Naive thymus-derived CD8-positive, alpha-beta T cell (primary cell): ENCODE measurements at regions not wholly inside any gene's neighbourhood (a gene's known extent, or its start where the extent isn't known, plus 50 kb on each side); places are given as distances from the start of the nearest gene placed in this dataset.

Source experiments
- ATAC-seq, 2 donors: fragments of 150-1000 bp; cut with Tn5 transposase in 1 of 2; sonication (Bioruptor Pico), chemical (Tn5 transposase) in 1 of 2; 1 replicate in 1 of 2; 2 replicates in 1 of 2; pipeline ENCODE4 v1.10.0; 2021; ENCODE audit warnings: mild to moderate bottlenecking in 2 of 2, moderate library complexity in 2 of 2
- POLR2A ChIA-PET: fragments of 350-600 bp; sonication (Branson Sonifier 250); formaldehyde crosslinking; loops from one replicate; lab custom pipeline; 2021; ENCODE audit warnings: antibody characterized with exemption; lab: Charles Lee
- DNase-seq, 10 donors: peaks; one replicate each; pipeline versions ENCODE4 v3.0.0 to v3.0.0-alpha.2; 2020 to 2022
- H3K27ac Mint-ChIP-seq, 10 donors: one replicate each; pipeline ENCODE4 v1.8.0; 2020 to 2022; ENCODE audit warnings: mild to moderate bottlenecking in 10 of 10, mixed read lengths in 10 of 10, moderate library complexity in 4 of 10, inconsistent platforms in 1 of 10
- H3K27me3 Mint-ChIP-seq, 5 donors: one replicate each; pipeline ENCODE4 v1.8.0; 2021 to 2022; ENCODE audit warnings: mixed read lengths in 5 of 5
- H3K36me3 Mint-ChIP-seq, 3 donors: one replicate each; pipeline ENCODE4 v1.8.0; 2020 to 2022; ENCODE audit warnings: mixed read lengths in 3 of 3, mild to moderate bottlenecking in 2 of 3, inconsistent platforms in 1 of 3
- H3K4me1 Mint-ChIP-seq, 4 donors: one replicate each; pipeline ENCODE4 v1.8.0; 2021 to 2022; ENCODE audit warnings: mixed read lengths in 4 of 4
- H3K4me3 Mint-ChIP-seq, 10 donors: one replicate each; pipeline ENCODE4 v1.8.0; 2020 to 2022; ENCODE audit warnings: mild to moderate bottlenecking in 10 of 10, mixed read lengths in 10 of 10, moderate library complexity in 6 of 10, inconsistent platforms in 1 of 10
- H3K9me3 Mint-ChIP-seq, 9 donors: one replicate each; pipeline ENCODE4 v1.8.0; 2020 to 2022; ENCODE audit warnings: mixed read lengths in 9 of 9, mild to moderate bottlenecking in 3 of 9, inconsistent platforms in 1 of 9, moderate library complexity in 1 of 9

- no peaks in the 10 kb centered on the region for H3K36me3 Mint-ChIP-seq
- H3K4me3 Mint-ChIP-seq, result no peak overlapping the region
- POLR2A ChIA-PET, result no interaction called here
- DNase-seq (no peak), ATAC-seq (no peak)
- H3K4me1 Mint-ChIP-seq, result no peaks in the 10 kb centered on the region
- peaks cover 0 to 13% (median 4%) of the 10 kb centered on the region in 9 donors for H3K9me3 Mint-ChIP-seq
- no peak overlapping the region for H3K27ac Mint-ChIP-seq
- no peaks in the 10 kb centered on the region for H3K27me3 Mint-ChIP-seq
These were observed 316.7 kb upstream of the CDH12 start for GRCh38 chr5:23169660-23170416.

- Mint-ChIP-seq H3K4me1 (no peaks in the 10 kb centered on the region), H3K27ac (no peak overlapping the region), H3K36me3 (no peaks in the 10 kb centered on the region), H3K27me3 (no peaks in the 10 kb centered on the region), H3K9me3 (peaks cover 0 to 12% (median 7%) of the 10 kb centered on the region in 9 donors), H3K4me3 (no peak overlapping the region)
- ATAC-seq (no peak), DNase-seq (no peak)
- POLR2A ChIA-PET, result no interaction called here
These were observed 311.8 kb upstream of the CDH12 start for GRCh38 chr5:23164971-23165370.

GRCh38 chr5:23158179-23158578, 305.0 kb upstream of the CDH12 start:
- Mint-ChIP-seq H3K9me3 (peaks cover 0 to 20% (median 8%) of the 10 kb centered on the region in 9 donors), H3K4me3 (no peak overlapping the region), H3K4me1 (no peaks in the 10 kb centered on the region), H3K36me3 (no peaks in the 10 kb centered on the region), H3K27ac (no peak overlapping the region), H3K27me3 (no peaks in the 10 kb centered on the region)
- no peak for DNase-seq
- POLR2A ChIA-PET, result no interaction called here
- ATAC-seq, result no peak

GRCh38 chr5:23157716-23158115, 304.6 kb upstream of the CDH12 start:
- peaks cover 0 to 20% (median 7%) of the 10 kb centered on the region in 9 donors for H3K9me3 Mint-ChIP-seq
- POLR2A ChIA-PET, result no interaction called here
- DNase-seq (no peak), ATAC-seq (no peak)
- H3K4me1 Mint-ChIP-seq, result no peaks in the 10 kb centered on the region
- H3K27ac Mint-ChIP-seq, result no peak overlapping the region
- no peaks in the 10 kb centered on the region for H3K27me3 Mint-ChIP-seq
- no peak overlapping the region for H3K4me3 Mint-ChIP-seq
- no peaks in the 10 kb centered on the region for H3K36me3 Mint-ChIP-seq

GRCh38 chr5:23157169-23157568, 304.0 kb upstream of the CDH12 start:
- DNase-seq, result no peak
- ATAC-seq, result no peak
- no peak overlapping the region for H3K4me3 Mint-ChIP-seq
- no peak overlapping the region for H3K27ac Mint-ChIP-seq
- H3K36me3 Mint-ChIP-seq, result no peaks in the 10 kb centered on the region
- no peaks in the 10 kb centered on the region for H3K27me3 Mint-ChIP-seq
- H3K9me3 Mint-ChIP-seq, result peaks cover 0 to 20% (median 7%) of the 10 kb centered on the region in 9 donors
- no peaks in the 10 kb centered on the region for H3K4me1 Mint-ChIP-seq
- POLR2A ChIA-PET, result no interaction called here

GRCh38 chr5:23147625-23148024, 294.5 kb upstream of the CDH12 start:
- ATAC-seq, result no peak
- H3K27ac Mint-ChIP-seq, result no peak overlapping the region
- POLR2A ChIA-PET, result no interaction called here

GRCh38 chr5:23146183-23146582, 293.0 kb upstream of the CDH12 start:
- ATAC-seq, result no peak
- POLR2A ChIA-PET, result no interaction called here
- no peak overlapping the region for H3K27ac Mint-ChIP-seq
- DNase-seq, result no peak
- no peaks in the 10 kb centered on the region for H3K4me1 Mint-ChIP-seq
- peaks cover 3 to 53% (median 22%) of the 10 kb centered on the region in 9 donors for H3K9me3 Mint-ChIP-seq
- no peak overlapping the region for H3K4me3 Mint-ChIP-seq
- H3K36me3 Mint-ChIP-seq, result peaks cover 0 to 5% (median 0%) of the 10 kb centered on the region in 3 donors
- H3K27me3 Mint-ChIP-seq, result no peaks in the 10 kb centered on the region

More at GRCh38 chr5:23147625-23148024, 294.5 kb upstream of the CDH12 start:
- peaks cover 0 to 5% (median 0%) of the 10 kb centered on the region in 3 donors for H3K36me3 Mint-ChIP-seq
- H3K9me3 Mint-ChIP-seq, result peaks cover 3 to 49% (median 20%) of the 10 kb centered on the region in 9 donors
- H3K4me3 Mint-ChIP-seq, result no peak overlapping the region
- H3K27me3 Mint-ChIP-seq, result no peaks in the 10 kb centered on the region
- no peak for DNase-seq
- no peaks in the 10 kb centered on the region for H3K4me1 Mint-ChIP-seq

GRCh38 chr5:23139338-23140171, 286.4 kb upstream of the CDH12 start:
- DNase-seq (no peak), ATAC-seq (no peak)
- Mint-ChIP-seq H3K36me3 (no peaks in the 10 kb centered on the region), H3K9me3 (peaks cover 1 to 25% (median 11%) of the 10 kb centered on the region in 9 donors), H3K4me1 (no peaks in the 10 kb centered on the region), H3K27me3 (no peaks in the 10 kb centered on the region), H3K4me3 (no peak overlapping the region), H3K27ac (no peak overlapping the region)
- POLR2A ChIA-PET, result no interaction called here

- ATAC-seq (no peak), DNase-seq (no peak)
- Mint-ChIP-seq H3K4me1 (no peaks in the 10 kb centered on the region), H3K36me3 (no peaks in the 10 kb centered on the region), H3K27ac (no peak overlapping the region), H3K9me3 (peaks cover 0 to 3% (median under 1%) of the 10 kb centered on the region in 9 donors), H3K4me3 (no peak overlapping the region), H3K27me3 (no peaks in the 10 kb centered on the region)
- POLR2A ChIA-PET, result no interaction called here
These were observed 283.8 kb upstream of the CDH12 start for GRCh38 chr5:23136958-23137357.

- ATAC-seq (no peak), DNase-seq (no peak)
- no peak overlapping the region for H3K27ac Mint-ChIP-seq
- peaks cover 0 to 4% (median 0%) of the 10 kb centered on the region in 3 donors for H3K36me3 Mint-ChIP-seq
- H3K9me3 Mint-ChIP-seq, result peaks cover 0 to 13% (median 8%) of the 10 kb centered on the region in 9 donors
- no peaks in the 10 kb centered on the region for H3K4me1 Mint-ChIP-seq
- no peak overlapping the region for H3K4me3 Mint-ChIP-seq
- no peaks in the 10 kb centered on the region for H3K27me3 Mint-ChIP-seq
- POLR2A ChIA-PET, result no interaction called here
These were observed 279.1 kb upstream of the CDH12 start for GRCh38 chr5:23132231-23132630.

- Mint-ChIP-seq H3K9me3 (peaks cover 0 to 30% (median 8%) of the 10 kb centered on the region in 9 donors), H3K27ac (no peak overlapping the region)
- no peak for DNase-seq
These were observed 259.1 kb upstream of the CDH12 start for GRCh38 chr5:23112237-23112636.

GRCh38 chr5:23105021-23105420, 251.9 kb upstream of the CDH12 start:
- no peak overlapping the region for H3K27ac Mint-ChIP-seq
- peaks cover 0 to 3% (median 0%) of the 10 kb centered on the region in 3 donors for H3K36me3 Mint-ChIP-seq
- DNase-seq (no peak), ATAC-seq (no peak)
- peaks cover 3 to 46% (median 20%) of the 10 kb centered on the region in 9 donors for H3K9me3 Mint-ChIP-seq
- no peaks in the 10 kb centered on the region for H3K27me3 Mint-ChIP-seq
- POLR2A ChIA-PET, result no interaction called here
- no peaks in the 10 kb centered on the region for H3K4me1 Mint-ChIP-seq
- H3K4me3 Mint-ChIP-seq, result no peak overlapping the region

More at GRCh38 chr5:23112237-23112636, 259.1 kb upstream of the CDH12 start:
- Mint-ChIP-seq H3K4me3 (no peak overlapping the region), H3K27me3 (no peaks in the 10 kb centered on the region), H3K36me3 (no peaks in the 10 kb centered on the region), H3K4me1 (no peaks in the 10 kb centered on the region)
- POLR2A ChIA-PET, result no interaction called here
- ATAC-seq, result no peak

- no peaks in the 10 kb centered on the region for H3K4me1 Mint-ChIP-seq
- H3K9me3 Mint-ChIP-seq, result peaks cover 3 to 46% (median 23%) of the 10 kb centered on the region in 9 donors
- POLR2A ChIA-PET, result no interaction called here
- ATAC-seq, result no peak
- no peak overlapping the region for H3K4me3 Mint-ChIP-seq
- H3K27me3 Mint-ChIP-seq, result no peaks in the 10 kb centered on the region
- peaks cover 0 to 3% (median 0%) of the 10 kb centered on the region in 3 donors for H3K36me3 Mint-ChIP-seq
- H3K27ac Mint-ChIP-seq, result no peak overlapping the region
- DNase-seq, result no peak
These were observed 250.4 kb upstream of the CDH12 start for GRCh38 chr5:23103566-23103965.
